OCI-LY3 (cell line): ENCODE measurements at regions not wholly inside any gene's neighbourhood (a gene's known extent, or its start where the extent isn't known, plus 50 kb on each side); places are given as distances from the start of the nearest gene placed in this dataset.

Experiments used
- EZH2phosphoT487 ChIP-seq: fragments of 200-600 bp; shearing (Covaris generic); IDR thresholded peaks from 2 replicates; pipeline ENCODE4 v1.6.1; 2018; ENCODE audit warnings: antibody characterized with exemption, mixed run types, low read depth
- TF ChIP-seq, protein P1 (sequence below): fragments of 200-600, 300-600 bp; sonication (generic); IDR thresholded peaks from 2 replicates; pipeline ENCODE4 v1.5.1; 2014; ENCODE audit warnings: antibody characterized with exemption, low read length, low read depth

DNA sequence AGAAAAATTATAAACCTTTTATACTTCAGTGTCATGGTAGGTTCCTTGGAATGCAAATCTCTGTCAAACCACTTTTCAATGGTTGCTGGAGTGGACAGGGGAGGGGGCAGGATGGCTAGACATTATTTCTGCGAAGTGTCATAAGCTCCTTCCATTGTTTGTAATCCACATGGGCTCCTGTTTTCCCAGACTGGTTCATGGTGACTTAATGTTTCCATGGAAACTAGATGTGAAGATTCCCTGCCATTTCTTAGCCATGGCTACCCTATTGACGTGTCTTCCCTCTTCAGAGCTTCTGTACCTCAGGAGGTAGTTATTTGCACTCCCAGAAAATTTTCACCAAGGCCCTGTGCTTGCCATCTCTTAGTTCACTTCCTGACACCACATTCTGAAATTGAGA is 95.3 kb downstream of the UFM1 start:
- TF ChIP-seq, protein P1, sequence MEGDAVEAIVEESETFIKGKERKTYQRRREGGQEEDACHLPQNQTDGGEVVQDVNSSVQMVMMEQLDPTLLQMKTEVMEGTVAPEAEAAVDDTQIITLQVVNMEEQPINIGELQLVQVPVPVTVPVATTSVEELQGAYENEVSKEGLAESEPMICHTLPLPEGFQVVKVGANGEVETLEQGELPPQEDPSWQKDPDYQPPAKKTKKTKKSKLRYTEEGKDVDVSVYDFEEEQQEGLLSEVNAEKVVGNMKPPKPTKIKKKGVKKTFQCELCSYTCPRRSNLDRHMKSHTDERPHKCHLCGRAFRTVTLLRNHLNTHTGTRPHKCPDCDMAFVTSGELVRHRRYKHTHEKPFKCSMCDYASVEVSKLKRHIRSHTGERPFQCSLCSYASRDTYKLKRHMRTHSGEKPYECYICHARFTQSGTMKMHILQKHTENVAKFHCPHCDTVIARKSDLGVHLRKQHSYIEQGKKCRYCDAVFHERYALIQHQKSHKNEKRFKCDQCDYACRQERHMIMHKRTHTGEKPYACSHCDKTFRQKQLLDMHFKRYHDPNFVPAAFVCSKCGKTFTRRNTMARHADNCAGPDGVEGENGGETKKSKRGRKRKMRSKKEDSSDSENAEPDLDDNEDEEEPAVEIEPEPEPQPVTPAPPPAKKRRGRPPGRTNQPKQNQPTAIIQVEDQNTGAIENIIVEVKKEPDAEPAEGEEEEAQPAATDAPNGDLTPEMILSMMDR = no peak
- TF ChIP-seq EZH2phosphoT487 = no peak
